CD4-positive, alpha-beta T cell treated with Interleukin-21 for 1 hour (primary cell): ENCODE measurements at regions not wholly inside any gene's neighbourhood (a gene's known extent, or its start where the extent isn't known, plus 50 kb on each side); places are given as distances from the start of the nearest gene placed in this dataset.
A peak's percentile ranks its signal among the peaks of the same experiment; 100 is the strongest.

Experiments
- DNase-seq: peaks from one replicate; pipeline ENCODE4 v3.0.0-alpha.2; 2020

GRCh38 chr10:30531751-30532530 is 97.6 kb downstream of the LYZL2 start:
- no peak for DNase-seq

- DNase-seq: peak; percentile 87
Observed at GRCh38 chr10:30529373-30529998, 95.5 kb downstream of the MAP3K8 start.

GRCh38 chr10:30528429-30528786 is 94.4 kb downstream of the MAP3K8 start:
- no peak for DNase-seq

- peak; percentile 48 for DNase-seq
Observed at GRCh38 chr10:30527623-30528428, 93.8 kb downstream of the MAP3K8 start.

- DNase-seq: peak; percentile 58
Observed at GRCh38 chr10:30522661-30523078, 88.7 kb downstream of the MAP3K8 start.

GRCh38 chr10:30518907-30519306 is 84.9 kb downstream of the MAP3K8 start:
- DNase-seq: no peak
